Stimulated activated CD4-positive, alpha-beta T cell treated with anti-CD3 and anti-CD28 coated beads, Interleukin-2, amount 100 ng/mL, for 4 hours (primary cell): ENCODE measurements at regions not wholly inside any gene's neighbourhood (a gene's known extent, or its start where the extent isn't known, plus 50 kb on each side); places are given as distances from the start of the nearest gene placed in this dataset.
"Not testable (repeated sequence)": the region's sequence is repeated elsewhere in the genome, so short reads cannot be mapped to it uniquely, and the experiment has no call there.

Experiments used
- DNase-seq: peaks from one replicate; pipeline ENCODE4 v3.0.0-alpha.2; 2020; ENCODE audit warnings: low read depth

DNA sequence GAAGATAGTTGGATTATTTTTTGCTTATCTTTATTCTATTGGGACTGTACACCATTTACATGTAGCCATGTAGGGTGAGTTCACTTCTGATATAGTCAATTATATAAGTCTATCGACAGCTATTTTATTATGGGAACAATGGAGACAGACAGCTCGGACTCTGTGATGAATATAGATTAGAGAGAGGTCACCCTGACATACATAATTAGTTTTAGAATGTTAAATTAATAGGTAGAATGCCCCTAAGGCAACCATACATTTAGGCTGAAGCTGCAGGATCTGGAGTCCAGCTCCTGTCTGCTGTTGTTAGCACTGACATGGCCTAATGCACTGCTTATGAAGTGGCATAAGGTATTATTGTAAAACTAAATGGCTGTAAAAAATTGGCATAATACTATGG lies 700.8 kb downstream of the MAT2B start:
- DNase-seq: no peak

GRCh38 chr5:164207646-164208045 lies 702.2 kb downstream of the MAT2B start:
- DNase-seq: no peak

- DNase-seq: no peak
Measured at GRCh38 chr5:164210491-164210890, 705.1 kb downstream of the MAT2B start.

DNA sequence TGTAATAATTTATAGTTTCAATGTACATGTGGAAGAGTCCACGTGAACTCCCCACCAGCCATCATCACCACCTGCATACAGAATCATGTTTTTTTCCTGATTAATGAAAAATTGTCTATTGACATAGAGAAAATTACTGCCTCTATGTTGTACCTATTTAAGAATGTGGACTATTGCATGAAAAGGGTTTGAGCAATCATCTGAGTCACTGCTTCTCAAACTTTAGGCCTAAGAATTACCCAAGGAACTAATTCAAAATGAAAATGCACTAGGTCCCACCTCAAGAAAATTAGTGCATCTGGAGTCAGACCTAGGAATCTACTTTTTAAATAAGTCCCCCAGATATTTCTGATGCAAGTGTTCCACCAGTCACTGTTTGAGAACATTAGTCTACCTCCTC lies 709.3 kb downstream of the MAT2B start:
- DNase-seq: no peak

GRCh38 chr5:164217464-164217863 lies 712.0 kb downstream of the MAT2B start:
- DNase-seq: no peak

DNA sequence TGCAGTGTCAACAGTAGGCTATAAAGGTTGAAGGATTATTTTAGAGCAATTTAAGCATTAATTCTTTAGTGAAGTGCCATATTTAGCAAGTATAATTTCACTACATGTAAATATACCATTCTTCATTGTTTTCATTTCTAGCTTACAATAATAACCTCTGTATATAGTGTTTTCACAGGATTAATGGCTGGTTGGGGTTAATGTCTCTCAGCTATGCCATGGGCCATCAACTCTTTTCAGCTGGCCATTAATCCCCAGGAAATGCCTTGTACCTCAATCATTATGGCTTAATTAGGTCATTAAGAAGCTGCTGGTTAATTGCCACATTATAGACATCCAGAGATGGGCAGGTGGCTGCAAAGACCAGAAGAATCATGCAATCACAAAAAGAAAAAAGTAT lies 715.1 kb downstream of the MAT2B start:
- no peak for DNase-seq

DNA sequence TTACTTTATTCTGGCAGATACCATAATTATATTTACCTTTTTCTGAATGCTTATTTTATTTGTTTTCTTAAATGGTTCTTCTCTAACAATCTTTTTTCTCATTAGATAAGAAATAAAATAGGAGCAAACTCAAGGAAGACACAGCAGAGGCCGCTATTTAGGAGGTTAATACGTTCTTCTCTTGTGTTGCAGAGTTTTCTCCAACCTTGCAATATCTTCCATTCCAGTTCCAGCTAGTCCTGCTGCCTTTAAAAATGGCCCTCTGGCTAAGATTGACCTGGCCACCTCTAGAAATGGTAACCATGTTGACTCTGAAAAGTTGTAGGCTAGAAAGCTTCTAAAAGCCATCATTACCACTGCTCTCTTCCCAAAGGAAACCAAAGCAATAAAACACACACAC lies 718.8 kb downstream of the MAT2B start:
- DNase-seq: no peak

DNA sequence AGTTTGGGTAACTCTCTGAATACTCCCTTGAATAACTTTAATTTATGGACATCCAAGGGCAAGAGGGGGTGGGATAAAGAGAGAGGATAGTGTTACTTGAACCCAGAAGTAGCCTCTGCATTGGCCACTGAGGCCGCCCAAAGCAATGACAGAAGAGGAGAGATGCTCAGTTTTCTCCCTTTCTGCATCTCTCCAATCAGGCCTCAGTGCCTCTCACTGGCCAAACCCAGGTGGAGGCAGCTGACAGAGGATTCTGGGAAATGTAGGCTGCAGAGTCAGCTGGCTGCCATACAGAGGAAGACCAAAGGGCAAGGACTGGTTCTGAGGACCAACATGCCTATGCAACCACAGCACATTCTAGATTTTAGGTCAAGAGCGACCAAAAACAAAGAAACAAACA lies 719.4 kb downstream of the MAT2B start:
- no peak for DNase-seq

DNA sequence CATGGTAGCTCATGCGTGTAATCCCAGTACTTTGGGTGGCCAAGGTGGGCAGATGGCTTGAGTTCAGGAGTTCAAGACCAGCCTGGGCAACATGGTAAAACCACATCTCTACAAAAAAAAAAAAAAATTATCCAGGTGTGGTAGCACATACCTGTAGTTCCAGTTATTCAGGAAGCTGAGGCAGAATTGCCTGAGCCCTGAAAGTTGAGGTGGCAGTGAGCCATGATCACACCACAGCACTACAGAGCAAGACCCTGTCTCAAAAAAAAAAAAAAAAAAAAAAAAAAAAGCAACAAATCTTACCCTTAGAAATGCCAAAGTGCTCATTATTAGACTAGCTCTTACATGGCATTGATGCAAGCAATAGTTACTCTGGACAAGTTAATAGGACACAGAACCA lies 724.9 kb downstream of the MAT2B start:
- no peak for DNase-seq

DNA sequence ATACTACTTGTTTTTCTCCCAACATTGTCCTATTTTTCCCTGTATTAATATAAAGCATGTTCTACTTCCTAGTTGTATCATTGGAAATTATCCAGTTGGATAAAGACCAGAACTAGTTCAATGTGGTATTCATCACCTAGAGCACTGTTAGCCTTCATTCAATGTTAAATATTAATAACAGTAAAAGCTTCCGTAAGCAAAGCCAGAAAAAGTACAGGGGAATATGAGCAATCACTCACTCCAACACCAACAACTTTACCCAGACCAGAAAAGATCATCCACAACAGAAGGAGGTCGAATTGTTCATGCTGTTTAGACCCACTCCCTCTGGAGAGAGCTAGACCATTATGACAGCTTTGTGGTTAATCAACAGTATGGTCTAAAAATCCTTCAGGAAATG lies 728.4 kb downstream of the MAT2B start:
- DNase-seq: no peak

DNA sequence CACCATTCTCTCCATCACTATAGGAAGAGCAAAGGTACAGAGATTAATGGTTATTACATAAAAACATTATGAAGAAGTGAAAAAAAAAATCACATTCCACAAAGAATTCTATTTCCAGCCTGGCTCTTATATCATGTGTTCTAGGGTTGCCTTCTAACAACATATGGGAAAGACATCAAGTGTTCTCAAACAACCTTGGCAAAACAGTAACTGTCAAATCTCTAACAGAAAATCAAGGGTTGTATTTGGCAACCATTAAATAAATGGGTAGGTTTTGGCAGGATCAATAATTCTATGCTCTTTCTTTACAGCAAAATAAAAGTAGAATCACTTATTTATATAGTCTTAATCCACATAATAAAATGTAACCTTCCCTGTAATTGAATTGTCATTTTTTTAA lies 728.9 kb downstream of the MAT2B start:
- no peak for DNase-seq

DNA sequence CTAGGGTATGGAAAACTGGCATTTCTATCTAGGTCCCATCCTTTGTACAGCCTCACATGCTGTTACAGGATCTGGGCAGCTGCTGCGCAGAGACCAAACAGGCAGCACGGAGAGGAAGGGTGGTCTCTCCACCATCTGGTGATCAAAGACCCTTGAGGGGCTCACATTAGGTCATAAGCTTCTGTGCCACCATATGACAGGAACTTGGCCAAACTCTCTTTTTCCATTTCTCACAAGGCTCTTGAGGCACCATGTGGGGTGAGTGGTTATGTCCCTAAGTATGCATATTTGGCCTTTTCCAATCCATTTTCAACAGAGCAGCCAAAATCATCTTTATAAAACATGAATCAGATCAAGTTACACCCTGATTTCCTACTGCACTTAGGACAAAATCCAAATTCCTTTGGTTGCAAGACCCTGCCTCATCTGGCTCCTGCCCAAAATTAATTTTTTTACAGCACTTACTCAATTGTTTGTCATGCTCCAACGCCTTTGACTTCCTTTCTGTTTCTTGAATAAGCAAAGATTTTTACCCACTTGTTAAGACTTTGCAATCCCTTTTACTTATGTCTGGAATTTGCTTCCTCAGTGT lies 730.0 kb downstream of the MAT2B start:
- DNase-seq: no peak

- DNase-seq: no peak
Measured at GRCh38 chr5:164237486-164237885, 732.1 kb downstream of the MAT2B start.

DNA sequence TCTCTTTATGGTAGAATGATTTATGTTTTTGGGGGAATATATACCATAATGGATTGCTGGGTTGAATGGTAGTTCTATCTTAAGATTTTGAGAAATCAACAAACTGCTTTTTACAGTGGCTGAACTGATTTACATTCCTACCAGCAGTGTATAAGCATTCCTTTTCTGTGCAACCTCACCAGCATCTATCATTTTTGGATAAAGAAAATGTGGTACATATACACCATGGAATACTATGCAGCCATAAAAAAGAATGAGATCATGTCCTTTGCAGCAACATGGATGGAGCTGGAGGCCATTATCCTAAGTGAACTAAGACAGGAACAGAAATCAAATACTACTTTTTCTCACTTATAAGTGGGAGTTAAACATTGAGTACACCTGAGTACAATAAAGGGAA lies 746.4 kb downstream of the MAT2B start:
- DNase-seq: not testable (repeated sequence)

GRCh38 chr5:164253764-164254163 lies 748.3 kb downstream of the MAT2B start:
- no peak for DNase-seq

GRCh38 chr5:164255598-164256213 lies 750.3 kb downstream of the MAT2B start:
- DNase-seq: no peak

GRCh38 chr5:164256351-164256750 lies 750.9 kb downstream of the MAT2B start:
- no peak for DNase-seq

- no peak for DNase-seq
Measured at GRCh38 chr5:164256954-164257353, 751.5 kb downstream of the MAT2B start.

DNA sequence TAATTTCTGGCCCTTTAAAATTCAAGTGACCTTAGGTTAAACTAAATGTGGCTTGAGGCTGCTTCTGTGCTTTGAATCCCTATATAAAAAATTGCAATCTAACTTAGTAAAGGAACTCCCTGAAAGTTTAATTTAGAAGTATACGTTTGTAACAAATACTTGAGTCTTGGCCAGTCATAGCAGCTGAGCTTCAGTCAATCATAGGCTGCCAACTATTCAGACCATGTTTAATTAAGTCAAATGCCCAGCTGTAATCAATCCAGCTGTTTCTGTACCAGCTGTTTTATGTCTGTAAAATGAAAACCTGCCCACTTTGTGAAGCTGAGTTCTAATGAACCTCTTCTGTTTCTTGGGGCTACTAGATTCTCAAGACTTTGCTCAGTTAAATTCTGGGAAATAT lies 760.1 kb downstream of the MAT2B start:
- DNase-seq: no peak

DNA sequence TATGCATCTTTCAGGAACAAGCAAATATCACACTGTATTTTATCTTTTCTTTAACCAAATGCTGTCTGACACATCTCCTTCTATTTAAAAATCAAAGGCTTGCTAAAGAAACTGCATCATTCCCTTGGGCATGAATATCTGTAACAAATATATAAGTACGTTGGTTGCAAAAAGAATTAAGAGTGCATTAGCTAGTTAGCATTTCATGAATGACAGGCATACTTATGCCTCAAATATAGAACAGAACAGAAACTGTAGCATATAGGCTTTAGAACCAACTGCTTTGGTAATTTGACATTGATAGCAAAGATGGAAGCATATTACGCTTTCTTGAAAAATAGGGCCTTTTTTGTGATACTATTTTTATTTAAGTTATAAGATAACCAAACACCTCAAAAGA lies 761.2 kb downstream of the MAT2B start:
- no peak for DNase-seq

DNA sequence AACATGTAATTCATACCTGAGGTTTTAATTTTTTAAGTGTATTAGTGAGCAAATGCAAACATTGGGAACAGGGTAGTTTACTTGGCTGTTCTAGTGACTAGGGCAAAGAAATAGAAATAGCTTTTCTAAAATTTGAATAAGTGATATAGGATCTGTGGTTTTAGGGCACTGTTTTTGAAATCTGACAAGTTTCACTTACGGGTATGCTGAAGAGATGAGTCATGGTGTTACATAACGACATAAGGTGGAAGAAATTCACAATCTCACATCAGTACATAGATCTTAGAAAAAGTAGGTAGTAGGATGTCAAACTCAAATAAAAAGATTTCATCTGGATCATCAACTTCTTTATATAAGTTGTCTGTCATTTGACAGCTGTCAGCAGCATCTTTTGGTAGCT lies 772.3 kb downstream of the MAT2B start:
- no peak for DNase-seq

DNA sequence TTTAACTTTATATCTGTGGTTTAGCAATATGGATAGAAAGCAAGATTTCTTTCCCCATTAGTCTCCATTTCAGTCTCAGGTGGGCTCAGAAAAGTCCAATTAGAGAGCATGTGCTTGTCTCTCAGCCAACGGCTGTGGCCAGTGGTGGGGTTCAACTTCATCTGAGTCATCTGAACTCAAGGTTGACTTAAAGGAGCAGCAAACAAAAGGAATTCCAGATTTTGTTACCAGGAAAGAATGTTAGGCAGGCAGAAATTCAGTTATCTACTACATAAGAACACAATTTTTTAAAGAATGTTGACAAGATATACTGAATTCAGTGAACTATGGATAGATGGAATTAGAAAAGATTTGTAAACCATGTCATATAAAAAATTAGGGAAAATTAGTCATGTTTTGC lies 784.1 kb downstream of the MAT2B start:
- DNase-seq: no peak

DNA sequence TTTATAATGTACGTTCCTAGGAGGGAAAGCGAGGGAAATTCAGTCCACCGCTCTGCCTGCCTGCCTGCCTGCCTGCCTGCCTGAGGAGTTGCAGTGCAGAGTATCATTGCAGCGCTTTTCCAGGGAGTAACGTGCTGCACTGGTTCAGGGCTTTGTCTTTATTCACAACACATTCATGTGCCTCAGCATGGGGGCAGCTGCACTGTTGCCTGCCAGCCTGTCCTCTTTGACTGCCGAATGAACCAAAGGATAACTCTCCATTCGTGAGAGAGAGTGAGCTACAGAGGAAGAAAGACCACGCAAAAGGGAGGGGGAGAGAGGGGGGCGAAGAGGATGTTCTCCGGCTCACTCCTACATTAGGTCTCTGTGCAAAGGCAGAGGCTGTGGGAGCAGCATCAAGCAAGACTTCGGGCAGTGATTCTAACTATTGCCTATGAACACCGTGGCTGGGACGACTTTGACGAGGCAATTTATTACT lies 791.2 kb downstream of the MAT2B start:
- DNase-seq: no peak

DNA sequence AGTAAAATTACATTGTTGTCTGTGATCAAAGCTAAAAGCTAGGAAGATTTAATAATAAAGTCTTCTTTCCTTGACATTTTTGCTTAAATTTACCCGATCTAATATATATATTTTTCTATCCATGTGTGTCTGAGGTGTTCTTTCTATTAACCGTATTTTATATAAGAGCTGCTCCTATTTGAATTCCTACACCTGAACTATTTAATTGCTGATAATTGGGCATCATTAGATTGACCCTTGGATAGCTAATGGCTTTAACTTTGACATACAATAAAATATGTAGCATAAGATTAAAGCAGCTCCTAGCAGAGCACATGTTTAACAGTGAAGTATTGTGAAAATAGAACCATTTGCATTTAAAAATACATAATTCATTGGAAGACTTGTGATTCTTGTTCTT lies 792.7 kb downstream of the MAT2B start:
- no peak for DNase-seq
